ENCODE measurements at regions not wholly inside any gene's neighbourhood (a gene's known extent, or its start where the extent isn't known, plus 50 kb on each side); places are given as distances from the start of the nearest gene placed in this dataset.
"Not testable (repeated sequence)": the region's sequence is repeated elsewhere in the genome, so short reads cannot be mapped to it uniquely, and the experiment has no call there.

DNA sequence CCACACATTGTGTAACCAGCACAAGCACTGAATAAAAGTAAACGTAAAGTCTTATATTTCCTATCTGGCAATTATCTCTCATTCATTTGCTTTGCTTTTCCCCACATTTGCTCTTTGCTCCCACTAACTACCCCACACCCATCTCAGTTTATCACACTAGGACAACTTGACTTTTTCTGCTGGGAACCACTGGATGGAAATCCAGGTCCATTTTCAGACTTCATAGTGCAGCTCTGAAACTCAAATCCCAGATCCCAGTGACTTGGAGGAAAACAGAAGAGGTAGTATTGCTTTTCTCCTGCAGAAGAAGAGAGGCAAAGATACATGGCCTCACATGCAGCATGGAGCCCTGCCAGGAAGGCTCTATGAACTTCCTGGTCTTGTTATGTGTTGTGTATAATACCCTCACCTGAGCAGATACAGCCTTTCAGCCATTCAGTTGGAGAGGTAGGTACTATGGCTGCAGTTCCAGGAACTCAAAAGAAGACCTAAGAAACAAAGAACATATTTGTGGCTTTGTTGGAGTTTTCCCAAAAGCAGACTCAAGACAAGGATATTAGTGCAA lies 90.0 kb upstream of the NIPBL start:
- DNase-seq: no peak

- no peak for DNase-seq
These were observed 89.0 kb upstream of the NIPBL start for GRCh38 chr5:36787365-36788093.

DNA sequence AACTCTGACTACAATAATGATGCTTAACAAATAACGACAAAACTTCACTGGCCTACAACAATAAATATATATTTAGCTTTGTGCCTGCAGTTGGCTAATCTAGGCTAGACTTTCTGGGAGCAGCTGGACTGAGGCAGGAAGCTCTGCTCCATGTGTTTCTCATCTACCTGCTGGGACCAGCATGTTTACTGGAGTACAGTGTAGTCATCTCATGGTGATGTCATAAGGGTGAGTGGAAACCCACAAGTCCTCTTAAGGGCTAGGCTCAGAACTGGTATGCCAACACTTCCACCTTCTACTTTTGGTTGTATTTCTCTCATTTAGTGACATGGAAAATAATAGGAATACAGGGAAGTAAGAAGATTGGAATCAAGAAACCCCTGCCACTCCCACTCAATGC lies 85.7 kb upstream of the NIPBL start:
- no peak for DNase-seq

DNA sequence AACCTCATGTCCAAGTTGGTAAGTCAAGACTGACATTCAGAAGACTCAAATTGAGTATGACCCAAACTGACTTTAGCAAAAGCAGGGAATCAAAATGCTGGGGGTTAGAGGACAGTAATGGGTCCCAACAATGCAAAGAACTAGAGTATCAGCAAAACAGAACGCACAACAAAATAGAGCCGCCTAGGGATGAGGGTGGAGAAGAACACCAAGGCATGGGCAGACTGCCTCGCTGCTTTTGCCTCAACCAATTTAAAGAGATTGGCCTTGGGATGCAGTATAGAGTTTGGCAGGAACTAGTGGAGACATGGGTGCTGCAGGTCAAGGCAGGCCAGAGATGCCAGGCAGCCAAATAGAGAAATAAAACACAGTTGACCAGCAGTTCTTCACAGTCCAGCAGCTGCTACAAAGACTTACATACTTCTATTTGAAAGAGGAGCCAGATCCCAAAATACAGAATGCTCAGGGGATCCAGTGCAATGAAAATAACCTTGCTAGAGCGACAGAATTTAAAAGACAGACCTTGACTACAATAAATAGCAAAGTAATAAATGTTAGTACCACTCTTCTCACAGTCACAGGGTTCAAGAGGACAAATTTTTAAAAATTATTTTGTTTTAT lies 83.9 kb upstream of the NIPBL start:
- DNase-seq: no peak

GRCh38 chr5:36795366-36795765 lies 81.2 kb upstream of the NIPBL start:
- DNase-seq: no peak

- DNase-seq: no peak
These were observed 80.4 kb upstream of the NIPBL start for GRCh38 chr5:36796155-36796554.

GRCh38 chr5:36801523-36801922 lies 75.0 kb upstream of the NIPBL start:
- DNase-seq: no peak

DNA sequence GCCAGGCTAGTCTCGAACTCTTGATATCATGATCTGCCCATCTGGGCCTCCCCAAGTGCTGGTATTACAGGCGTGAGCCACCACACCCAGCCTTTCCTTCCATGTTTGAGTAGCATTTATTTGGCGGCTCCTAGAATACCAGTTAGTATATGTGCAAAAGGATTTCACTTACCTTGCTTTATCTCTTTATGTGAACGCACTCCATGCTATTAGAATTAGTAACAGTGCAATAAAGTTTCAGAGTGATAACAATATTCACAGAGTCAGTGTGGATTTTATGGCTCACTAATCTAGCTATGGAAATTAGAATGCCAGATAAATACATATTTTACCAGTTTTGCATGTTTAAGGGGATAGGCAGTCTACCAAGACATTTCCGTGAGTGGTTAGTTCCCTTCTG lies 74.4 kb upstream of the NIPBL start:
- no peak for DNase-seq

DNA sequence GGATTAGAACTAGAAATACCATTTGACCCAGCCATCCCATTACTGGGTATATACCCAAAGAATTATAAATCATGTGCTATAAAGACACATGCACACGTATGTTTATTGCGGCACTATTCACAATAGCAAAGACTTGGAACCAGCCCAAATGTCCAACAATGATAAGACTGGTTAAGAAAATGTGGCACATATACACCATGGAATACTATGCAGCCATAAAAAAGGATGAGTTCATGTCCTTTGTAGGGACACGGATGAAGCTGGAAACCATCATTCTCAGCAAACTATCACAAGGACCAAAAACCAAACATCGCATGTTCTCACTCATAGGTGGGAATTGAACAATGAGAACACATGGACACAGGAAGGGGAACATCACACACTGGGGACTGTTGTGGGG lies 63.3 kb upstream of the NIPBL start:
- not testable (repeated sequence) for DNase-seq

DNA sequence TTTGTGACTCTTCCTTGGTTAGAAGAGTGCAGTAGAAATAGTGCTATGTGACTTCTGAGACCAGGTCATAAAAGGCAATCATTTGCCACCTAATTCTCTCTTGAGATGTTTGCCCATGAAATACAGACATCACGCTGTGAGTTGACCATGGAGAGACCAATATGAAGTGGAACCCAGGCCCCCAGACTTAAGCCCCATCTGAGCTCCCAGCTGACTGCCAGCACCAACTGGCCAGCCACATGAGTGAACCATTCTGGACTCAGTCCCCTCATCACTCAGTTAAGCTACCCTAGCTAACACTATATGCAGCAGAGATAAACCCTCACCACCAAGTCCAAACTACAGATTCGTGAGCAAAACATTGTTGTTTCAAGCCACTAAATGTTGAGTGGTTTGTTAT lies 60.7 kb upstream of the NIPBL start:
- DNase-seq: no peak

GRCh38 chr5:36820900-36821299 lies 55.7 kb upstream of the NIPBL start:
- no peak for DNase-seq

- DNase-seq: no peak
These were observed 49.9 kb upstream of the NIPBL start for GRCh38 chr5:36826694-36827093.
